ENCODE measurements at regions not wholly inside any gene's neighbourhood (a gene's known extent, or its start where the extent isn't known, plus 50 kb on each side); places are given as distances from the start of the nearest gene placed in this dataset.

DNA sequence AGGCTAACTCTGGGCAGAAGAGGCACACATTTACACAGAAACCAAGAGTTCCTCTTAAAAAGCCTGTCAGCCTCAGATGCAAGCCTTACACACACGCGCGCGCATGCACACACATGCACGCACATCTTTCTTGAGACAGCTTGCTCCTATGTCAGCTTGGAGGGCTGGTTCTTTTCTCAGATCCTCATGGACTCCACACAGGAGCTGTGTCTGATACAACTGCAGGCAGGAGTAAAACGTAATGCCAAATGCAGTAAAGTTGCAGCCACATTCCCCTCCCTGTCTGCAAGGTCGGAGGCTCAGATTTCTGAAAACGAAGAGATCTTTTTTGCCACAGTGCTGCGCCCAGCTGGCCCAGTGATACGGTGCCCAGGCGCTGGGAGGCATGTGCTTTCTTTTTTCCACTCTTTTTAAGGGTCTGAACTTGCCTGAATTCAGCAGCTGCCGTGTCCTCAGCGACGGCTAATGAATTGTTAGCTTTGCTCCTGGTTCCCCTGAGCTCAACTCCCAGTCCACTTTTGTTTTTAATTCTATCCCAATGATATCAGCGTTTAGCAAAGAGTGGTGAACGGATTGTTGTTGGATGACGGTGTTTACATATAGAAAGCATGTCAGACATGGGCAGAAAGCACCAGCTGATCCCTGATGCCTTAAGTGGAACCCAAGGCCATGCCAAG, 72.9 kb upstream of the FOXN3 start:
- POLR2A ChIA-PET (ENCODE audit: low non-redundant PET), result no interaction called here
- no peak overlapping the region for H3K27ac ChIP-seq
- TF ChIP-seq, protein P1, sequence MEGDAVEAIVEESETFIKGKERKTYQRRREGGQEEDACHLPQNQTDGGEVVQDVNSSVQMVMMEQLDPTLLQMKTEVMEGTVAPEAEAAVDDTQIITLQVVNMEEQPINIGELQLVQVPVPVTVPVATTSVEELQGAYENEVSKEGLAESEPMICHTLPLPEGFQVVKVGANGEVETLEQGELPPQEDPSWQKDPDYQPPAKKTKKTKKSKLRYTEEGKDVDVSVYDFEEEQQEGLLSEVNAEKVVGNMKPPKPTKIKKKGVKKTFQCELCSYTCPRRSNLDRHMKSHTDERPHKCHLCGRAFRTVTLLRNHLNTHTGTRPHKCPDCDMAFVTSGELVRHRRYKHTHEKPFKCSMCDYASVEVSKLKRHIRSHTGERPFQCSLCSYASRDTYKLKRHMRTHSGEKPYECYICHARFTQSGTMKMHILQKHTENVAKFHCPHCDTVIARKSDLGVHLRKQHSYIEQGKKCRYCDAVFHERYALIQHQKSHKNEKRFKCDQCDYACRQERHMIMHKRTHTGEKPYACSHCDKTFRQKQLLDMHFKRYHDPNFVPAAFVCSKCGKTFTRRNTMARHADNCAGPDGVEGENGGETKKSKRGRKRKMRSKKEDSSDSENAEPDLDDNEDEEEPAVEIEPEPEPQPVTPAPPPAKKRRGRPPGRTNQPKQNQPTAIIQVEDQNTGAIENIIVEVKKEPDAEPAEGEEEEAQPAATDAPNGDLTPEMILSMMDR (conservative IDR thresholded peaks at IDR 0.05; ENCODE audit: low read depth), result no peak
- DNase-seq (ENCODE audit: low spot score), result no peak
- CTCF ChIA-PET, result interaction anchor here (0.6 kb wide), 1 partner anchor 1463 kb away, joined by 4 read pairs; no protein-coding TSS in a partner anchor

DNA sequence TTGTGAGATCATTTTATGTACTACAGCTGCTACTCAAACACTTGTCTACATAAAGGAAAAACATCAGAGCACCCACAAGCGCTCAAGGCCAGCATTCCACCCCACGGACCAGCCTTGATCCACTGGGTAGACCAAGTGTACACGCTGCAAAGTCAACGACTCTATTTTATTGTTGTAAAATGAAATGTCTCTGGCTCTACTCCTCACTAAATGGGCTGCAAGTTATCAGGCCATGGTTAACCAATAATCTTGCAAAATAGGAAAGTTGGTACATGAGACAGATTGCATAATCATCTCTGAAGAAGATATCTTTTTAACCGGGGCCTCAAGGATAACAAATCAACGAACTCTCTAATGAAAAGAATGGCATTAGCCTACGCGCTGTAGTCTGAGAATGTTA, 69.9 kb upstream of the FOXN3 start:
- TF ChIP-seq, protein P1 (conservative IDR thresholded peaks at IDR 0.05; ENCODE audit: low read depth), result no peak
- CTCF ChIA-PET, result no interaction called here
- no peak overlapping the region for H3K27ac ChIP-seq
- POLR2A ChIA-PET (ENCODE audit: low non-redundant PET), result no interaction called here
- DNase-seq (ENCODE audit: low spot score), result no peak

DNA sequence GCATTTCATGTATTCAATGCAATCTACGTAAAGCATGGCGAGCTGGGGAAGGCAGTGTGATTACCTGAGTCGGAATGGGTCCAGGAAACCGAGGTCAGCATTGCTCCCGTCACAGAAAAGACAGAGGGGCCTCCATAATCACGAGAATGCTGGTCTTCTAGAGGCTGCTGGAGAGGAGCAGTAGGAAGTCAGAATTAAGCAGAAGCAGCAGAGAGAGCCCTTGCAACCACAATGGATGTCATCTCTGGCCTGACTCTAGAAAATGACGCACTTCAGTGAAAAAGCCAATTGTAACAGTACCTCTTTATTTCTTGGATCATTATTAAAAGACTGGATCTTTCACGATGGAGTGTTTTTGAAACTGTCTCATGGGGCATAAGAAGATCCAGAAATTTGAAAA, 69.5 kb upstream of the FOXN3 start:
- CTCF ChIA-PET, result no interaction called here
- TF ChIP-seq, protein P1 (conservative IDR thresholded peaks at IDR 0.05; ENCODE audit: low read depth), result no peak

DNA sequence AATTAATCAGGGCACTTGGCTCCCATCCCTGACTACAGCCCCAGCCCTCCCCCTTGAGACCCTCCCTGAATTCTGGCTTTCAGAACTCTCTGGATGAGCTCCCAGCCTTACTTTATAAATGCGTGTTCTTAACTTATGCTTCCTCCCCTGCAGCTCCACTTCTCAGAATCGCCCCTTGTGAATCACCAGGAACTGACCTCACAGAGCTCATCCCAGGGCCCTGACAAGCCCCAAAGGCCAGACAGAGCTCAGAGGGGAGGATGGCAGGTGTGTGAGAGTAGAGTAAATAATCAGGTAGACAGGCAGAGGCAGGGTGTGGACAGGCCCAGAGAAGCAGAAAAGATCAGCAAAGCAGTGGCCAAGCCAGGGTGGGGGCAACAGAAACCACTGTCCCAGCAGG, 68.2 kb upstream of the FOXN3 start:
- CTCF ChIA-PET, result no interaction called here
- POLR2A ChIA-PET (ENCODE audit: low non-redundant PET), result no interaction called here
- TF ChIP-seq, protein P1 (conservative IDR thresholded peaks at IDR 0.05; ENCODE audit: low read depth), result no peak
- no peak overlapping the region for H3K27ac ChIP-seq
- DNase-seq (ENCODE audit: low spot score), result no peak

More for the DNA sequence above, 69.5 kb upstream of the FOXN3 start:
- H3K27ac ChIP-seq, result no peak overlapping the region
- no peak for DNase-seq (ENCODE audit: low spot score)
- POLR2A ChIA-PET (ENCODE audit: low non-redundant PET), result no interaction called here

DNA sequence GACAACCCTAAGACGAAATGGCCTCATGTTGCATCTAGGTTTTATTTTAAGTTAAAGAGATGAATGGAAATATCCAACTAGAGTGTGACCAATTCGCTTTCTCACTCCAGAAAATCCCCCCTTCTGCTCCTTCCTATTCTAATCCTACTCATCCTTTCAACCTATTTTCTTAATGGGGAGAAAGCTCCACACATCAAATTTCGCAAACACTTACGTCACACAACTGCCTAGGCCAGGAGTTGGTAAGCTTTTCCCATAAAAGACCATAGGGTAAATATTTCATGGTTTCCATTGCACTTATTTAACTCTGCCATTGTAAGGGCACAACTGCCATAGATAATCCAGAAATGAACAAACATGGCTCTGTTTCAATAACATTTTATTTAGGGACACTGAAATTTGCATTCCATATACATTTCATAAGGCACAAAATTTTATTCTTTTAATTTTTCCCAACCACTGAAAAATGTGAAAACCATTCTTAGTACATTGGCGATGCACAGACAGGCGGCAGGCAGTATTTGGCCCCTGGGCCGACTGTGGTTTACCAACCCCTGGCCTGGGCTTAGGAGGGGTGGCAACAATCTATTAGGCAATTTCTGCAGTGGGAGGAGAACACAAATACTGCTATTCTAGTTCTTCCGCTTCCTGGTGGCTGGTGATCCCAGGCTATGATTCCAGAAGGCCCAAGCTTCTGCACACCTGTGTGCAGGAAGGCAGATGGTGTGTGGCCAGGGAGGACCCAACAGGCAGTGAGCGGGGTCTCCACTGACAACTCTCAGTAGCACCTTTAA, 67.2 kb upstream of the FOXN3 start:
- H3K27ac ChIP-seq, result no peak overlapping the region
- POLR2A ChIA-PET (ENCODE audit: low non-redundant PET), result no interaction called here
- CTCF ChIA-PET, result no interaction called here
- DNase-seq (ENCODE audit: low spot score), result no peak
- TF ChIP-seq, protein P1 (conservative IDR thresholded peaks at IDR 0.05; ENCODE audit: low read depth), result no peak

DNA sequence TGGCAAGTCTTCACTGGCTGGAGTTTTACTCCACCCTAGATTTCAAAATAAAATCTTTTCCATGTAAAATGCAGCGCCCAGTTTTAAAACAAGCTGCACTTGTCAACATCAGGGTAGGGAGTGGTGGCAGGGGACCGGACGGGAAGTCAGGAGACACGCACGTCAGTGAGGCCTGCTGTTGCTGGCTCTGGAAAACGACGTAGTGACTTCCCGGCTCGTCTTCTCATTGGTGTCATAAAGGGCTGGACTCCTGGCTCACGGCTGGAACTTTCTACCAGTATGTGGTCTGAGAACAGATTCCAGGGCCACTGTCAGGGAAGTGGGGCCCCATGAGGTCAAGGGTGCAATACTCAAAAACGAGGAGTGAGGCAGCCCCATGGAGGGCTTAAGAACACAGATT, 64.2 kb upstream of the FOXN3 start:
- no peak overlapping the region for H3K27ac ChIP-seq
- DNase-seq (ENCODE audit: low spot score), result no peak
- POLR2A ChIA-PET (ENCODE audit: low non-redundant PET), result no interaction called here
- TF ChIP-seq, protein P1 (conservative IDR thresholded peaks at IDR 0.05; ENCODE audit: low read depth), result no peak
- CTCF ChIA-PET, result no interaction called here

Measured in RWPE1 (cell line).